ENCODE measurements at regions not wholly inside any gene's neighbourhood (a gene's known extent, or its start where the extent isn't known, plus 50 kb on each side); places are given as distances from the start of the nearest gene placed in this dataset.
"Not testable (repeated sequence)": the region's sequence is repeated elsewhere in the genome, so short reads cannot be mapped to it uniquely, and the experiment has no call there.

- DNase-seq (ENCODE audit: missing footprints) (no peak), ATAC-seq (no peak)
Observed at GRCh38 chr5:90290648-90291047, 118.9 kb downstream of the CETN3 start.

GRCh38 chr5:90289837-90290236 is 119.7 kb downstream of the CETN3 start:
- DNase-seq (ENCODE audit: missing footprints) (no peak), ATAC-seq (no peak)
- intact Hi-C loops (cut with DNase I): no loop called here

More at GRCh38 chr5:90290648-90291047, 118.9 kb downstream of the CETN3 start:
- intact Hi-C loops (cut with DNase I): no loop called here

- intact Hi-C loops (cut with DNase I): no loop called here
Observed at GRCh38 chr5:90287036-90287435, 122.5 kb downstream of the CETN3 start.

GRCh38 chr5:90285581-90285980 is 124.0 kb downstream of the CETN3 start:
- DNase-seq (ENCODE audit: missing footprints) (no peak), ATAC-seq (no peak)
- intact Hi-C loops (cut with DNase I): no loop called here

More at GRCh38 chr5:90287036-90287435, 122.5 kb downstream of the CETN3 start:
- DNase-seq (ENCODE audit: missing footprints) (no peak), ATAC-seq (no peak)

GRCh38 chr5:90284375-90284774 is 125.2 kb downstream of the CETN3 start:
- intact Hi-C loops (cut with DNase I): no loop called here
- DNase-seq (ENCODE audit: missing footprints) (no peak), ATAC-seq (no peak)

- DNase-seq (ENCODE audit: missing footprints): no peak
- no peak for ATAC-seq
- intact Hi-C loops (cut with DNase I): no loop called here
Observed at GRCh38 chr5:90279091-90279490, 130.5 kb downstream of the CETN3 start.

GRCh38 chr5:90274216-90274615 is 135.3 kb downstream of the CETN3 start:
- DNase-seq (ENCODE audit: missing footprints) (no peak), ATAC-seq (no peak)
- intact Hi-C loops (cut with DNase I): no loop called here

GRCh38 chr5:90267646-90268045 is 141.9 kb downstream of the CETN3 start:
- intact Hi-C loops (cut with DNase I): no loop called here

GRCh38 chr5:90265545-90265857 is 144.1 kb downstream of the CETN3 start:
- ATAC-seq: no peak
- no peak for DNase-seq (ENCODE audit: missing footprints)
- intact Hi-C loops (cut with DNase I): no loop called here

More at GRCh38 chr5:90267646-90268045, 141.9 kb downstream of the CETN3 start:
- no peak for ATAC-seq
- DNase-seq (ENCODE audit: missing footprints): no peak

GRCh38 chr5:90264689-90265544 is 144.6 kb downstream of the CETN3 start:
- ATAC-seq (no peak), DNase-seq (ENCODE audit: missing footprints) (no peak)
- intact Hi-C loops (cut with DNase I): loop anchor here (5.0 kb wide), 1 partner anchor 1538 kb away; no protein-coding TSS in a partner anchor

- intact Hi-C loops (cut with DNase I): loop anchor here (5.0 kb wide), 1 partner anchor 1536 kb away; no protein-coding TSS in a partner anchor
- ATAC-seq: no peak
- no peak for DNase-seq (ENCODE audit: missing footprints)
Observed at GRCh38 chr5:90263102-90263820, 146.3 kb downstream of the CETN3 start.

GRCh38 chr5:90251447-90251846 is 158.1 kb downstream of the CETN3 start:
- DNase-seq (ENCODE audit: missing footprints) (no peak), ATAC-seq (no peak)
- intact Hi-C loops (cut with DNase I): no loop called here

- intact Hi-C loops (cut with DNase I): no loop called here
- no peak for DNase-seq (ENCODE audit: missing footprints)
- no peak for ATAC-seq
Observed at GRCh38 chr5:90248640-90249039, 160.9 kb downstream of the CETN3 start.

- intact Hi-C loops (cut with DNase I); DNase-seq (ENCODE audit: missing footprints); ATAC-seq: not testable (repeated sequence)
Observed at GRCh38 chr5:90243848-90244247, 165.7 kb downstream of the CETN3 start.

GRCh38 chr5:90233476-90233875 is 176.1 kb downstream of the CETN3 start:
- intact Hi-C loops (cut with DNase I): no loop called here
- DNase-seq (ENCODE audit: missing footprints) (no peak), ATAC-seq (no peak)

GRCh38 chr5:90231688-90232087 is 177.9 kb downstream of the CETN3 start:
- no peak for ATAC-seq
- intact Hi-C loops (cut with DNase I): no loop called here
- DNase-seq (ENCODE audit: missing footprints): no peak

- ATAC-seq: no peak
- intact Hi-C loops (cut with DNase I): no loop called here
Observed at GRCh38 chr5:90227683-90228082, 181.9 kb downstream of the CETN3 start.

GRCh38 chr5:90226433-90227099 is 183.0 kb downstream of the CETN3 start:
- ATAC-seq: no peak
- intact Hi-C loops (cut with DNase I): no loop called here
- no peak for DNase-seq (ENCODE audit: missing footprints)

More at GRCh38 chr5:90227683-90228082, 181.9 kb downstream of the CETN3 start:
- no peak for DNase-seq (ENCODE audit: missing footprints)

- intact Hi-C loops (cut with DNase I): no loop called here
- ATAC-seq: no peak
- DNase-seq (ENCODE audit: missing footprints): no peak
Observed at GRCh38 chr5:90224342-90224741, 185.2 kb downstream of the CETN3 start.

Data from Right ventricle myocardium inferior (tissue), 1 donor.